CD14-positive monocyte (primary cell): ENCODE measurements at regions not wholly inside any gene's neighbourhood (a gene's known extent, or its start where the extent isn't known, plus 50 kb on each side); places are given as distances from the start of the nearest gene placed in this dataset.

Source experiments
- DNase-seq, 3 donors: peaks; one replicate each; pipeline ENCODE4 v3.0.0-alpha.2; 2011 to 2022
- H2AFZ ChIP-seq: 2 replicates; pipeline ENCODE4 v1.6.0; 2012; ENCODE audit warnings: mild to moderate bottlenecking, low read depth, low read length, inconsistent platforms; ENCODE audit not compliant: insufficient read depth, poor library complexity, severe bottlenecking
- H3K27ac ChIP-seq, 2 donors: 1 replicate in 1 of 2; 2 replicates in 1 of 2; pipeline ENCODE4 v1.5.1; 2012 to 2013; ENCODE audit warnings: low read length in 2 of 2, control low read depth in 1 of 2, inconsistent platforms in 1 of 2, low read depth in 1 of 2, mild to moderate bottlenecking in 1 of 2
- H3K27me3 ChIP-seq, 2 donors: one replicate each; pipeline versions ENCODE4 v1.6.0 to v1.6.1; 2011 to 2013; ENCODE audit warnings: low read length in 2 of 2; ENCODE audit not compliant: control insufficient read depth in 2 of 2, insufficient read depth in 2 of 2
- H3K36me3 ChIP-seq, 2 donors: replicated peaks in 1 of 2; 1 replicate in 1 of 2; 2 replicates in 1 of 2; pipeline versions ENCODE4 v1.5.1 to v1.6.1; 2012 to 2013; ENCODE audit warnings: low read length in 2 of 2, control low read depth in 1 of 2, inconsistent platforms in 1 of 2, mild to moderate bottlenecking in 1 of 2; ENCODE audit not compliant: insufficient read depth in 2 of 2, control insufficient read depth in 1 of 2
- H3K4me1 ChIP-seq, 2 donors: 1 replicate in 1 of 2; 2 replicates in 1 of 2; pipeline versions ENCODE4 v1.5.1 to v1.6.1; 2012 to 2013; ENCODE audit warnings: low read length in 2 of 2, control low read depth in 1 of 2, inconsistent platforms in 1 of 2, mild to moderate bottlenecking in 1 of 2, moderate library complexity in 1 of 2; ENCODE audit not compliant: insufficient read depth in 2 of 2, control insufficient read depth in 1 of 2
- H3K4me2 ChIP-seq: replicated peaks from 2 replicates; pipeline ENCODE3; 2012; ENCODE audit warnings: low read length, moderate library complexity, mild to moderate bottlenecking; ENCODE audit not compliant: poor library complexity, severe bottlenecking; ENCODE audit errors: extremely low read depth
- H3K4me3 ChIP-seq, 3 experiments: fragments of 200-600 bp in 1 of 3; sonication (generic) in 1 of 3; replicated peaks in 1 of 3; 1 replicate in 2 of 3; 2 replicates in 1 of 3; pipeline ENCODE4 v1.5.1; 2011 to 2013; ENCODE audit warnings: low read length in 3 of 3, mild to moderate bottlenecking in 3 of 3, control low read depth in 2 of 3, low read depth in 2 of 3, inconsistent platforms in 1 of 3, moderate library complexity in 1 of 3
- H3K79me2 ChIP-seq: 2 replicates; pipeline ENCODE4 v1.6.0; 2012; ENCODE audit warnings: mild to moderate bottlenecking, control low read depth, inconsistent platforms, low read length, moderate library complexity; ENCODE audit not compliant: insufficient read depth
- H3K9ac ChIP-seq: 2 replicates; pipeline ENCODE4 v1.6.0; 2017; ENCODE audit warnings: low read length, mild to moderate bottlenecking; ENCODE audit not compliant: insufficient read depth, poor library complexity, severe bottlenecking
- H3K9me3 ChIP-seq, 2 donors: replicated peaks in 1 of 2; 1 replicate in 1 of 2; 2 replicates in 1 of 2; pipeline versions ENCODE4 v1.5.1 to v1.6.1; 2012 to 2013; ENCODE audit warnings: low read length in 2 of 2, control low read depth in 1 of 2; ENCODE audit not compliant: control insufficient read depth in 1 of 2, insufficient read depth in 1 of 2
- H4K20me1 ChIP-seq: 2 replicates; pipeline ENCODE4 v1.6.0; 2012; ENCODE audit warnings: mild to moderate bottlenecking, low read length, control low read depth, moderate library complexity; ENCODE audit not compliant: insufficient read depth
- H3K27ac Mint-ChIP-seq, 7 donors: one replicate each; pipeline ENCODE4 v1.8.0; 2020; ENCODE audit warnings: mild to moderate bottlenecking in 7 of 7, mixed read lengths in 7 of 7, moderate library complexity in 6 of 7, inconsistent platforms in 2 of 7
- H3K27me3 Mint-ChIP-seq, 3 donors: one replicate each; pipeline ENCODE4 v1.8.0; 2021 to 2022; ENCODE audit warnings: low read depth in 3 of 3, mild to moderate bottlenecking in 3 of 3, mixed read lengths in 3 of 3, moderate library complexity in 3 of 3, inconsistent platforms in 1 of 3
- H3K36me3 Mint-ChIP-seq, 2 donors: one replicate each; pipeline ENCODE4 v1.8.0; 2020; ENCODE audit warnings: mixed read lengths in 2 of 2, inconsistent platforms in 1 of 2, mild to moderate bottlenecking in 1 of 2
- H3K4me1 Mint-ChIP-seq: one replicate; pipeline ENCODE4 v1.8.0; 2020; ENCODE audit warnings: mild to moderate bottlenecking, mixed read lengths
- H3K4me3 Mint-ChIP-seq, 2 donors: one replicate each; pipeline ENCODE4 v1.8.0; 2020; ENCODE audit warnings: mild to moderate bottlenecking in 2 of 2, mixed read lengths in 2 of 2, moderate library complexity in 1 of 2
- H3K9me3 Mint-ChIP-seq, 7 donors: one replicate each; pipeline ENCODE4 v1.8.0; 2020 to 2022; ENCODE audit warnings: mixed read lengths in 7 of 7, mild to moderate bottlenecking in 6 of 7, moderate library complexity in 6 of 7, inconsistent platforms in 2 of 7
- CTCF ChIP-seq: fragments of 200-600 bp; IDR thresholded peaks from one replicate; pipeline ENCODE4 v1.8.0; 2022; ENCODE audit warnings: antibody characterized with exemption, mild to moderate bottlenecking
- WGBS: methylation state at CpG from one replicate; pipeline ENCODE4 v1.1.5; 2013; ENCODE audit warnings: missing lambda C conversion rate; ENCODE audit not compliant: insufficient coverage; 5-methylcytosine and 5-hydroxymethylcytosine counted together
- intact Hi-C, 2 donors: fragments of 100-400 bp; cut with micrococcal nuclease; formaldehyde crosslinking; loops; one replicate each; pipeline versions ENCODE4 v1.15.0 to v1.15.1; 2023

GRCh38 chr10:111707076-111707475 is 476.5 kb downstream of the GPAM start:
- Mint-ChIP-seq H3K27me3 (no peaks in the 10 kb centered on the region), H3K4me1 (no peaks in the 10 kb centered on the region), H3K27ac (no peak overlapping the region), H3K36me3 (no peaks in the 10 kb centered on the region), H3K9me3 (peaks cover 0 to 10% (median 9%) of the 10 kb centered on the region in 7 donors), H3K4me3 (no peak overlapping the region)
- no peak for DNase-seq
- H3K36me3 ChIP-seq: no peaks in the 10 kb centered on the region
- no peak overlapping the region for H3K4me2 ChIP-seq
- TF ChIP-seq CTCF: no peak
- H3K9ac ChIP-seq: no peak overlapping the region
- no CpG with 5 or more reads among the region's 1 CpG for whole genome bisulfite sequencing
- intact Hi-C loops: no loop called here
- no peaks in the 10 kb centered on the region for H3K4me1 ChIP-seq
- no peak overlapping the region for H2AFZ ChIP-seq
- no peaks in the 10 kb centered on the region for H4K20me1 ChIP-seq
- H3K9me3 ChIP-seq: peaks cover 0 to 13% of the 10 kb centered on the region in 2 donors
- H3K79me2 ChIP-seq: no peaks in the 10 kb centered on the region
- no peak overlapping the region for H3K4me3 ChIP-seq
- no peaks in the 10 kb centered on the region for H3K27me3 ChIP-seq
- H3K27ac ChIP-seq: no peak overlapping the region

- H3K27me3 Mint-ChIP-seq: no peaks in the 10 kb centered on the region
- H3K4me3 Mint-ChIP-seq: no peak overlapping the region
- H3K27ac ChIP-seq: no peak overlapping the region
- H3K36me3 ChIP-seq: no peaks in the 10 kb centered on the region
- H3K27ac Mint-ChIP-seq: no peak overlapping the region
- no peak overlapping the region for H3K4me2 ChIP-seq
- H3K9ac ChIP-seq: no peak overlapping the region
- H3K4me1 ChIP-seq: no peaks in the 10 kb centered on the region
- no peaks in the 10 kb centered on the region for H3K36me3 Mint-ChIP-seq
- WGBS: 93% methylated on average over 2 of the region's 4 CpGs
- H3K9me3 Mint-ChIP-seq: peaks cover 19 to 25% (median 21%) of the 10 kb centered on the region in 7 donors
- DNase-seq: no peak
- intact Hi-C loops: no loop called here
- H4K20me1 ChIP-seq: no peaks in the 10 kb centered on the region
- H2AFZ ChIP-seq: no peak overlapping the region
- H3K9me3 ChIP-seq: peaks cover 21 to 34% of the 10 kb centered on the region in 2 donors
- H3K79me2 ChIP-seq: no peaks in the 10 kb centered on the region
- H3K4me1 Mint-ChIP-seq: no peaks in the 10 kb centered on the region
- no peaks in the 10 kb centered on the region for H3K27me3 ChIP-seq
- TF ChIP-seq CTCF: no peak
- no peak overlapping the region for H3K4me3 ChIP-seq
Observed at GRCh38 chr10:111709603-111710002, 474.0 kb downstream of the GPAM start.
